ENCODE measurements at regions not wholly inside any gene's neighbourhood (a gene's known extent, or its start where the extent isn't known, plus 50 kb on each side); places are given as distances from the start of the nearest gene placed in this dataset.

- DNase-seq: no peak
Observed at GRCh38 chr14:104278214-104278534, 139.8 kb downstream of the KIF26A start.

- DNase-seq: no peak
Observed at GRCh38 chr14:104280085-104280901, 141.9 kb downstream of the KIF26A start.

GRCh38 chr14:104280902-104281767 lies 142.7 kb downstream of the KIF26A start:
- DNase-seq: no peak

- no peak for DNase-seq
Observed at GRCh38 chr14:104281768-104282301, 143.4 kb downstream of the KIF26A start.

- DNase-seq: no peak
Observed at GRCh38 chr14:104282332-104283196, 144.2 kb downstream of the KIF26A start.

GRCh38 chr14:104283197-104284106 lies 145.1 kb downstream of the KIF26A start:
- no peak for DNase-seq

GRCh38 chr14:104284107-104284592 lies 145.8 kb downstream of the KIF26A start:
- DNase-seq: no peak

GRCh38 chr14:104284636-104285507 lies 146.5 kb downstream of the KIF26A start:
- DNase-seq: no peak

- DNase-seq: no peak
Observed at GRCh38 chr14:104285508-104285840, 147.1 kb downstream of the KIF26A start.

GRCh38 chr14:104286086-104286485 lies 147.7 kb downstream of the KIF26A start:
- DNase-seq: no peak

- DNase-seq: no peak
Observed at GRCh38 chr14:104286496-104286895, 148.1 kb downstream of the KIF26A start.

- DNase-seq: no peak
Observed at GRCh38 chr14:104287301-104288009, 149.1 kb downstream of the KIF26A start.

- no peak for DNase-seq
Observed at GRCh38 chr14:104288272-104288671, 149.9 kb downstream of the KIF26A start.

- no peak for DNase-seq
Observed at GRCh38 chr14:104289507-104289906, 151.1 kb downstream of the KIF26A start.

GRCh38 chr14:104290058-104290667 lies 151.8 kb downstream of the KIF26A start:
- DNase-seq: no peak

GRCh38 chr14:104290756-104291122 lies 152.4 kb downstream of the KIF26A start:
- no peak for DNase-seq

GRCh38 chr14:104291123-104292000 lies 153.0 kb downstream of the KIF26A start:
- no peak for DNase-seq

All from Kasumi-1 (cell line).